ENCODE measurements at regions not wholly inside any gene's neighbourhood (a gene's known extent, or its start where the extent isn't known, plus 50 kb on each side); places are given as distances from the start of the nearest gene placed in this dataset.

DNA sequence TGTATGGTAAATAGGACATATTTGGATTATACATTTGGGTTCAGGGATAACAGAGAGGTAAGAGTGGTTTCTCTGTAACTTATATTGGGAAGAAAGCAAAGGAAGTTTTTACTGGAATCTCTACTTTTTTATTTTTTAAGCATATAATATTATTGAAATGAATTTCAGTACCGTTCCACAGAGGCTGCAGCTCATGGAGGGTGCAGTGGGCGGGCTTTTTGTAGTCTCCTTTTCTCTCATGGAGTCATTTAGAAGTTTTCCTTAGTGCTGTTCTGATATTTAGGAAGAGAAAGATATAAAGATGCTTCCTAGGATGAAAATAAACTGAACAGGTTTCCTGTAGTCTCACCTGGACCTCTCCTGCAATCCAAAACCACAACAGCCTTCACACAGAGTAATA lies 1153.3 kb upstream of the TMEFF2 start (continued):
- TF ChIP-seq, protein P1, sequence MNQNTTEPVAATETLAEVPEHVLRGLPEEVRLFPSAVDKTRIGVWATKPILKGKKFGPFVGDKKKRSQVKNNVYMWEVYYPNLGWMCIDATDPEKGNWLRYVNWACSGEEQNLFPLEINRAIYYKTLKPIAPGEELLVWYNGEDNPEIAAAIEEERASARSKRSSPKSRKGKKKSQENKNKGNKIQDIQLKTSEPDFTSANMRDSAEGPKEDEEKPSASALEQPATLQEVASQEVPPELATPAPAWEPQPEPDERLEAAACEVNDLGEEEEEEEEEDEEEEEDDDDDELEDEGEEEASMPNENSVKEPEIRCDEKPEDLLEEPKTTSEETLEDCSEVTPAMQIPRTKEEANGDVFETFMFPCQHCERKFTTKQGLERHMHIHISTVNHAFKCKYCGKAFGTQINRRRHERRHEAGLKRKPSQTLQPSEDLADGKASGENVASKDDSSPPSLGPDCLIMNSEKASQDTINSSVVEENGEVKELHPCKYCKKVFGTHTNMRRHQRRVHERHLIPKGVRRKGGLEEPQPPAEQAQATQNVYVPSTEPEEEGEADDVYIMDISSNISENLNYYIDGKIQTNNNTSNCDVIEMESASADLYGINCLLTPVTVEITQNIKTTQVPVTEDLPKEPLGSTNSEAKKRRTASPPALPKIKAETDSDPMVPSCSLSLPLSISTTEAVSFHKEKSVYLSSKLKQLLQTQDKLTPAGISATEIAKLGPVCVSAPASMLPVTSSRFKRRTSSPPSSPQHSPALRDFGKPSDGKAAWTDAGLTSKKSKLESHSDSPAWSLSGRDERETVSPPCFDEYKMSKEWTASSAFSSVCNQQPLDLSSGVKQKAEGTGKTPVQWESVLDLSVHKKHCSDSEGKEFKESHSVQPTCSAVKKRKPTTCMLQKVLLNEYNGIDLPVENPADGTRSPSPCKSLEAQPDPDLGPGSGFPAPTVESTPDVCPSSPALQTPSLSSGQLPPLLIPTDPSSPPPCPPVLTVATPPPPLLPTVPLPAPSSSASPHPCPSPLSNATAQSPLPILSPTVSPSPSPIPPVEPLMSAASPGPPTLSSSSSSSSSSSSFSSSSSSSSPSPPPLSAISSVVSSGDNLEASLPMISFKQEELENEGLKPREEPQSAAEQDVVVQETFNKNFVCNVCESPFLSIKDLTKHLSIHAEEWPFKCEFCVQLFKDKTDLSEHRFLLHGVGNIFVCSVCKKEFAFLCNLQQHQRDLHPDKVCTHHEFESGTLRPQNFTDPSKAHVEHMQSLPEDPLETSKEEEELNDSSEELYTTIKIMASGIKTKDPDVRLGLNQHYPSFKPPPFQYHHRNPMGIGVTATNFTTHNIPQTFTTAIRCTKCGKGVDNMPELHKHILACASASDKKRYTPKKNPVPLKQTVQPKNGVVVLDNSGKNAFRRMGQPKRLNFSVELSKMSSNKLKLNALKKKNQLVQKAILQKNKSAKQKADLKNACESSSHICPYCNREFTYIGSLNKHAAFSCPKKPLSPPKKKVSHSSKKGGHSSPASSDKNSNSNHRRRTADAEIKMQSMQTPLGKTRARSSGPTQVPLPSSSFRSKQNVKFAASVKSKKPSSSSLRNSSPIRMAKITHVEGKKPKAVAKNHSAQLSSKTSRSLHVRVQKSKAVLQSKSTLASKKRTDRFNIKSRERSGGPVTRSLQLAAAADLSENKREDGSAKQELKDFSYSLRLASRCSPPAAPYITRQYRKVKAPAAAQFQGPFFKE (tag by site-specific recombination; IDR thresholded peaks at IDR 0.05; ENCODE audit: borderline replicate concordance): no peak
- TF ChIP-seq ZNF843 (tag by site-specific recombination; IDR thresholded peaks at IDR 0.05) (no peak), MZF1 (tag by site-specific recombination; IDR thresholded peaks at IDR 0.05; ENCODE audit: borderline replicate concordance) (no peak), ZNF621 (tag by site-specific recombination; IDR thresholded peaks at IDR 0.05) (no peak), ZNF24 (tag by site-specific recombination; IDR thresholded peaks at IDR 0.05) (no peak)
- TF ChIP-seq, protein P2, sequence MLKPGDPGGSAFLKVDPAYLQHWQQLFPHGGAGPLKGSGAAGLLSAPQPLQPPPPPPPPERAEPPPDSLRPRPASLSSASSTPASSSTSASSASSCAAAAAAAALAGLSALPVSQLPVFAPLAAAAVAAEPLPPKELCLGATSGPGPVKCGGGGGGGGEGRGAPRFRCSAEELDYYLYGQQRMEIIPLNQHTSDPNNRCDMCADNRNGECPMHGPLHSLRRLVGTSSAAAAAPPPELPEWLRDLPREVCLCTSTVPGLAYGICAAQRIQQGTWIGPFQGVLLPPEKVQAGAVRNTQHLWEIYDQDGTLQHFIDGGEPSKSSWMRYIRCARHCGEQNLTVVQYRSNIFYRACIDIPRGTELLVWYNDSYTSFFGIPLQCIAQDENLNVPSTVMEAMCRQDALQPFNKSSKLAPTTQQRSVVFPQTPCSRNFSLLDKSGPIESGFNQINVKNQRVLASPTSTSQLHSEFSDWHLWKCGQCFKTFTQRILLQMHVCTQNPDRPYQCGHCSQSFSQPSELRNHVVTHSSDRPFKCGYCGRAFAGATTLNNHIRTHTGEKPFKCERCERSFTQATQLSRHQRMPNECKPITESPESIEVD (tag by site-specific recombination; IDR thresholded peaks at IDR 0.05): no peak

DNA sequence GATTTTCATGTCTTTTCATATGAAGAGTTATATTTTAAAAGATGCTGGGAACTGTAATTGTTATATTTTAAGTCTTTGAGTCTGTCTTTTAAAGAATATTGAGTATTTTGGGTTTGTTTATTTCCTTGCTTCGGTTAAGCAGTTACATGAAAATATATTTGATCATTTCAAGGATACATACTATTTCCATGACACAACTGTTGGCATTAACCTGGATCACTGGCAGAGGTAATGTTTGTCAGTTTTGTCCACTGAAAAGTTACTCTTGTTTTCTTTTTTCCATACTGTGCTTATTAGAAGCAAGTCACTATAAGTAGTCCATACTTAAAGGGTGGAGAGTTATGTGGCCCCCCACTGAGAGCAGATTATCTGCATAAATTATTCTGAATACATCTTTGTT lies 1142.0 kb upstream of the TMEFF2 start:
- ChIA-PET CTCF (no interaction called here), POLR2A (no interaction called here)
- no peak overlapping the region for H3K27ac ChIP-seq (ENCODE audit: extremely low read depth, low read depth, low read length)
- no peak for TF ChIP-seq HOXA7 (CRISPR knock-in tag; IDR thresholded peaks at IDR 0.05; ENCODE audit: borderline replicate concordance)
- TF ChIP-seq ZNF501 (tag by site-specific recombination; IDR thresholded peaks at IDR 0.05): no peak
- TF ChIP-seq ZNF473 (tag by site-specific recombination; IDR thresholded peaks at IDR 0.05): no peak
- TF ChIP-seq FEZF1 (tag by site-specific recombination; IDR thresholded peaks at IDR 0.05): no peak
- TF ChIP-seq ZNF248 (tag by site-specific recombination; IDR thresholded peaks at IDR 0.05): no peak
- TF ChIP-seq ZSCAN23 (tag by site-specific recombination; IDR thresholded peaks at IDR 0.05): no peak
- TF ChIP-seq ZNF747 (tag by site-specific recombination; IDR thresholded peaks at IDR 0.05): no peak
- TF ChIP-seq, protein P3, sequence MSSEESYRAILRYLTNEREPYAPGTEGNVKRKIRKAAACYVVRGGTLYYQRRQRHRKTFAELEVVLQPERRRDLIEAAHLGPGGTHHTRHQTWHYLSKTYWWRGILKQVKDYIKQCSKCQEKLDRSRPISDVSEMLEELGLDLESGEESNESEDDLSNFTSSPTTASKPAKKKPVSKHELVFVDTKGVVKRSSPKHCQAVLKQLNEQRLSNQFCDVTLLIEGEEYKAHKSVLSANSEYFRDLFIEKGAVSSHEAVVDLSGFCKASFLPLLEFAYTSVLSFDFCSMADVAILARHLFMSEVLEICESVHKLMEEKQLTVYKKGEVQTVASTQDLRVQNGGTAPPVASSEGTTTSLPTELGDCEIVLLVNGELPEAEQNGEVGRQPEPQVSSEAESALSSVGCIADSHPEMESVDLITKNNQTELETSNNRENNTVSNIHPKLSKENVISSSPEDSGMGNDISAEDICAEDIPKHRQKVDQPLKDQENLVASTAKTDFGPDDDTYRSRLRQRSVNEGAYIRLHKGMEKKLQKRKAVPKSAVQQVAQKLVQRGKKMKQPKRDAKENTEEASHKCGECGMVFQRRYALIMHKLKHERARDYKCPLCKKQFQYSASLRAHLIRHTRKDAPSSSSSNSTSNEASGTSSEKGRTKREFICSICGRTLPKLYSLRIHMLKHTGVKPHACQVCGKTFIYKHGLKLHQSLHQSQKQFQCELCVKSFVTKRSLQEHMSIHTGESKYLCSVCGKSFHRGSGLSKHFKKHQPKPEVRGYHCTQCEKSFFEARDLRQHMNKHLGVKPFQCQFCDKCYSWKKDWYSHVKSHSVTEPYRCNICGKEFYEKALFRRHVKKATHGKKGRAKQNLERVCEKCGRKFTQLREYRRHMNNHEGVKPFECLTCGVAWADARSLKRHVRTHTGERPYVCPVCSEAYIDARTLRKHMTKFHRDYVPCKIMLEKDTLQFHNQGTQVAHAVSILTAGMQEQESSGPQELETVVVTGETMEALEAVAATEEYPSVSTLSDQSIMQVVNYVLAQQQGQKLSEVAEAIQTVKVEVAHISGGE (tag by site-specific recombination; conservative IDR thresholded peaks at IDR 0.05; ENCODE audit: low read depth): no peak
- TF ChIP-seq, protein P4, sequence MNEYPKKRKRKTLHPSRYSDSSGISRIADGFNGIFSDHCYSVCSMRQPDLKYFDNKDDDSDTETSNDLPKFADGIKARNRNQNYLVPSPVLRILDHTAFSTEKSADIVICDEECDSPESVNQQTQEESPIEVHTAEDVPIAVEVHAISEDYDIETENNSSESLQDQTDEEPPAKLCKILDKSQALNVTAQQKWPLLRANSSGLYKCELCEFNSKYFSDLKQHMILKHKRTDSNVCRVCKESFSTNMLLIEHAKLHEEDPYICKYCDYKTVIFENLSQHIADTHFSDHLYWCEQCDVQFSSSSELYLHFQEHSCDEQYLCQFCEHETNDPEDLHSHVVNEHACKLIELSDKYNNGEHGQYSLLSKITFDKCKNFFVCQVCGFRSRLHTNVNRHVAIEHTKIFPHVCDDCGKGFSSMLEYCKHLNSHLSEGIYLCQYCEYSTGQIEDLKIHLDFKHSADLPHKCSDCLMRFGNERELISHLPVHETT (tag by site-specific recombination; IDR thresholded peaks at IDR 0.05): no peak
- TF ChIP-seq ZNF549 (tag by site-specific recombination; IDR thresholded peaks at IDR 0.05): no peak
- TF ChIP-seq ZNF16 (tag by site-specific recombination; IDR thresholded peaks at IDR 0.05; ENCODE audit: low read depth): no peak
- TF ChIP-seq, protein P5, sequence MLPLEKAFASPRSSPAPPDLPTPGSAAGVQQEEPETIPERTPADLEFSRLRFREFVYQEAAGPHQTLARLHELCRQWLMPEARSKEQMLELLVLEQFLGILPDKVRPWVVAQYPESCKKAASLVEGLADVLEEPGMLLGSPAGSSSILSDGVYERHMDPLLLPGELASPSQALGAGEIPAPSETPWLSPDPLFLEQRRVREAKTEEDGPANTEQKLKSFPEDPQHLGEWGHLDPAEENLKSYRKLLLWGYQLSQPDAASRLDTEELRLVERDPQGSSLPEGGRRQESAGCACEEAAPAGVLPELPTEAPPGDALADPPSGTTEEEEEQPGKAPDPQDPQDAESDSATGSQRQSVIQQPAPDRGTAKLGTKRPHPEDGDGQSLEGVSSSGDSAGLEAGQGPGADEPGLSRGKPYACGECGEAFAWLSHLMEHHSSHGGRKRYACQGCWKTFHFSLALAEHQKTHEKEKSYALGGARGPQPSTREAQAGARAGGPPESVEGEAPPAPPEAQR (tag by site-specific recombination; IDR thresholded peaks at IDR 0.05): no peak
- no peak for TF ChIP-seq ZSCAN30 (tag by site-specific recombination; IDR thresholded peaks at IDR 0.05)
- no peak for TF ChIP-seq ZNF785 (tag by site-specific recombination; IDR thresholded peaks at IDR 0.05)

More for the DNA sequence above, 1142.0 kb upstream of the TMEFF2 start:
- no peaks in the 10 kb centered on the region for H3K36me3 ChIP-seq (ENCODE audit: control insufficient read depth in 2 of 2, insufficient read depth in 1 of 2, low read length in 2 of 2)
- no peaks in the 10 kb centered on the region for H3K9me3 ChIP-seq (ENCODE audit: control insufficient read depth, insufficient read depth, low read depth, low read length)
- H3K4me3 ChIP-seq (ENCODE audit: low read depth, low read length): no peak overlapping the region
- no peaks in the 10 kb centered on the region for H3K4me1 ChIP-seq (ENCODE audit: control insufficient read depth, insufficient read depth, low read length)
